ENCODE measurements at regions not wholly inside any gene's neighbourhood (a gene's known extent, or its start where the extent isn't known, plus 50 kb on each side); places are given as distances from the start of the nearest gene placed in this dataset.

DNA sequence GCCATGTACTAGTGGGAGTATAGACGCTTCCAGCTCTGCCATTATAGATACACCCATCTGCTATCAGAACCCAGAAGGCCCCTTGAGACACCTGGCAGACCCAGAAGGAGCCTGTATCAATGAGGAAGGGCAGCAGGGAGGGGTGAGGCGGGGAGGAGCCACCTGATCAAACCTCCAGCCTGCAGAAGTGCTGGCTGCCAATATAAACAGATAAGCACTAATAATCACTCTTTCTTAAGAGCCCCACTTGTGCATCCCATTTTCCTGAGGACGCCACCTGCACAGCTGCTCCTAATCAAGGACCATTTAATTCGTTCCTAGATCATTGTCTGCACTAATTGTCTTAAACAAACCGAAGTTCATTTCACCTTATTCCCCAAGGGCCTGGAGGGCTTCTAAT is 75.0 kb upstream of the NEK6 start:
- Histone ChIP-seq H2AFZ (ENCODE audit: control insufficient read depth, low read length) (no peak overlapping the region), H3K9ac (ENCODE audit: control insufficient read depth, extremely low read depth, insufficient read depth, low read length) (no peak overlapping the region), H3K27me3 (ENCODE audit: control insufficient read depth, extremely low read depth, insufficient read depth, low read length) (peaks cover 13% of the 10 kb centered on the region), H3K4me2 (ENCODE audit: control insufficient read depth, extremely low read depth, insufficient read depth, low read depth, low read length) (no peak overlapping the region), H3K4me3 (ENCODE audit: control insufficient read depth in 2 of 3, extremely low read depth in 1 of 3, insufficient read depth in 2 of 3, low read depth in 1 of 3, low read length in 3 of 3) (no peak overlapping the region), H3K79me2 (ENCODE audit: control insufficient read depth, insufficient read depth, low read length) (no peaks in the 10 kb centered on the region), H4K20me1 (ENCODE audit: control insufficient read depth, extremely low read depth, insufficient read depth, low read length) (no peaks in the 10 kb centered on the region), H3K36me3 (ENCODE audit: control insufficient read depth in 2 of 2, extremely low read depth in 1 of 2, insufficient read depth in 2 of 2, low read length in 2 of 2) (no peaks in the 10 kb centered on the region), H3K9me1 (ENCODE audit: control insufficient read depth, extremely low read depth, insufficient read depth, low read length) (no peaks in the 10 kb centered on the region), H3K4me1 (ENCODE audit: control insufficient read depth, extremely low read depth, insufficient read depth, low read length) (no peaks in the 10 kb centered on the region), H3K27ac (ENCODE audit: control insufficient read depth, insufficient read depth, low read length) (no peak overlapping the region), H3K9me3 (ENCODE audit: control insufficient read depth, low read depth, low read length) (no peaks in the 10 kb centered on the region)
- no peak for TF ChIP-seq EZH2 (IDR thresholded peaks at IDR 0.05; ENCODE audit: low read length)
- TF ChIP-seq, protein P1, sequence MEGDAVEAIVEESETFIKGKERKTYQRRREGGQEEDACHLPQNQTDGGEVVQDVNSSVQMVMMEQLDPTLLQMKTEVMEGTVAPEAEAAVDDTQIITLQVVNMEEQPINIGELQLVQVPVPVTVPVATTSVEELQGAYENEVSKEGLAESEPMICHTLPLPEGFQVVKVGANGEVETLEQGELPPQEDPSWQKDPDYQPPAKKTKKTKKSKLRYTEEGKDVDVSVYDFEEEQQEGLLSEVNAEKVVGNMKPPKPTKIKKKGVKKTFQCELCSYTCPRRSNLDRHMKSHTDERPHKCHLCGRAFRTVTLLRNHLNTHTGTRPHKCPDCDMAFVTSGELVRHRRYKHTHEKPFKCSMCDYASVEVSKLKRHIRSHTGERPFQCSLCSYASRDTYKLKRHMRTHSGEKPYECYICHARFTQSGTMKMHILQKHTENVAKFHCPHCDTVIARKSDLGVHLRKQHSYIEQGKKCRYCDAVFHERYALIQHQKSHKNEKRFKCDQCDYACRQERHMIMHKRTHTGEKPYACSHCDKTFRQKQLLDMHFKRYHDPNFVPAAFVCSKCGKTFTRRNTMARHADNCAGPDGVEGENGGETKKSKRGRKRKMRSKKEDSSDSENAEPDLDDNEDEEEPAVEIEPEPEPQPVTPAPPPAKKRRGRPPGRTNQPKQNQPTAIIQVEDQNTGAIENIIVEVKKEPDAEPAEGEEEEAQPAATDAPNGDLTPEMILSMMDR (optimal IDR thresholded peaks at IDR 0.05 in 1 of 3, IDR thresholded peaks at IDR 0.05 in 1 of 3, conservative IDR thresholded peaks at IDR 0.05 in 1 of 3; ENCODE audit: extremely low read depth in 1 of 3, insufficient read depth in 2 of 3, low read length in 3 of 3) = no peak
- dilution Hi-C loops (cut with MboI; ENCODE audit: extremely low pct_ligation_motif_present, low sequenced_read_pairs) = no loop called here
- DNase-seq (ENCODE audit: low read depth, low spot score) (no peak), FAIRE-seq (no peak)

- dilution Hi-C loops (cut with MboI; ENCODE audit: extremely low pct_ligation_motif_present, low sequenced_read_pairs) = no loop called here
- H3K27me3 ChIP-seq (ENCODE audit: control insufficient read depth, extremely low read depth, insufficient read depth, low read length) = peaks cover 13% of the 10 kb centered on the region
Observed at GRCh38 chr9:124183772-124184171, 74.0 kb upstream of the NEK6 start.

More at GRCh38 chr9:124183772-124184171, 74.0 kb upstream of the NEK6 start:
- no peak overlapping the region for H3K27ac ChIP-seq (ENCODE audit: control insufficient read depth, insufficient read depth, low read length)
- no peaks in the 10 kb centered on the region for H3K4me1 ChIP-seq (ENCODE audit: control insufficient read depth, extremely low read depth, insufficient read depth, low read length)
- FAIRE-seq (no peak), DNase-seq (ENCODE audit: low read depth, low spot score) (no peak)
- H3K9ac ChIP-seq (ENCODE audit: control insufficient read depth, extremely low read depth, insufficient read depth, low read length) = no peak overlapping the region
- TF ChIP-seq, protein P1 (optimal IDR thresholded peaks at IDR 0.05 in 1 of 3, IDR thresholded peaks at IDR 0.05 in 1 of 3, conservative IDR thresholded peaks at IDR 0.05 in 1 of 3; ENCODE audit: extremely low read depth in 1 of 3, insufficient read depth in 2 of 3, low read length in 3 of 3) = no peak
- no peak for TF ChIP-seq EZH2 (IDR thresholded peaks at IDR 0.05; ENCODE audit: low read length)
- no peaks in the 10 kb centered on the region for H3K9me1 ChIP-seq (ENCODE audit: control insufficient read depth, extremely low read depth, insufficient read depth, low read length)
- no peaks in the 10 kb centered on the region for H3K79me2 ChIP-seq (ENCODE audit: control insufficient read depth, insufficient read depth, low read length)
- no peaks in the 10 kb centered on the region for H3K9me3 ChIP-seq (ENCODE audit: control insufficient read depth, low read depth, low read length)
- no peaks in the 10 kb centered on the region for H3K36me3 ChIP-seq (ENCODE audit: control insufficient read depth in 2 of 2, extremely low read depth in 1 of 2, insufficient read depth in 2 of 2, low read length in 2 of 2)
- H2AFZ ChIP-seq (ENCODE audit: control insufficient read depth, low read length) = no peak overlapping the region
- no peaks in the 10 kb centered on the region for H4K20me1 ChIP-seq (ENCODE audit: control insufficient read depth, extremely low read depth, insufficient read depth, low read length)
- H3K4me3 ChIP-seq (ENCODE audit: control insufficient read depth in 2 of 3, extremely low read depth in 1 of 3, insufficient read depth in 2 of 3, low read depth in 1 of 3, low read length in 3 of 3) = no peak overlapping the region
- H3K4me2 ChIP-seq (ENCODE audit: control insufficient read depth, extremely low read depth, insufficient read depth, low read depth, low read length) = no peak overlapping the region

Data from keratinocyte (primary cell).